H1 (cell line): ENCODE measurements at regions not wholly inside any gene's neighbourhood (a gene's known extent, or its start where the extent isn't known, plus 50 kb on each side); places are given as distances from the start of the nearest gene placed in this dataset.

Source experiments
- CHD1 ChIP-seq: IDR thresholded peaks from 2 replicates; pipeline ENCODE4 v1.6.1; 2012; ENCODE audit warnings: low read depth, low read length, improper control_type of control experiment
- FOSL1 ChIP-seq: IDR thresholded peaks from 2 replicates; pipeline ENCODE4 v1.6.1; 2011; ENCODE audit warnings: mild to moderate bottlenecking, low read depth, low read length, moderate library complexity; ENCODE audit not compliant: insufficient read depth
- JUND ChIP-seq: IDR thresholded peaks from 2 replicates; pipeline ENCODE4 v1.6.1; 2011; ENCODE audit warnings: mild to moderate bottlenecking, improper control_type of control experiment, low read length
- SRF ChIP-seq: IDR thresholded peaks from 2 replicates; pipeline ENCODE4 v1.6.1; 2011; ENCODE audit warnings: mild to moderate bottlenecking, low read depth, low read length, moderate library complexity
- TBP ChIP-seq: IDR thresholded peaks from 2 replicates; pipeline ENCODE4 v1.6.1; 2011; ENCODE audit warnings: low read depth, low read length, improper control_type of control experiment

GRCh38 chr2:136437461-136437860 is 319.5 kb upstream of the CXCR4 start (continued):
- TF ChIP-seq FOSL1 (no peak), JUND (no peak), SRF (no peak), CHD1 (no peak), TBP (no peak)
